Right lobe of liver (tissue), 4 donors: ENCODE measurements at regions not wholly inside any gene's neighbourhood (a gene's known extent, or its start where the extent isn't known, plus 50 kb on each side); places are given as distances from the start of the nearest gene placed in this dataset.

Experiments used
- POLR2A ChIP-seq: fragments of 450-650 bp; IDR thresholded peaks from one replicate; pipeline ENCODE4 v1.6.1; 2017; ENCODE audit warnings: antibody characterized with exemption, mild to moderate bottlenecking
- TF ChIP-seq, protein P1 (sequence below), 4 donors: fragments of 200-600 bp in 3 of 4; fragments of 450-650 bp in 1 of 4; IDR thresholded peaks; one replicate each; pipeline versions ENCODE4 v1.5.1 to v1.8.0; 2016 to 2022; ENCODE audit warnings: antibody characterized with exemption in 4 of 4, mild to moderate bottlenecking in 2 of 4
- donor health status: DM: no; HTN: no; CAD: no.
- donor health status: DM: no; HTN: no; CAD: no.
- donor health status: DM: no; HTN: yes; CAD: no.

DNA sequence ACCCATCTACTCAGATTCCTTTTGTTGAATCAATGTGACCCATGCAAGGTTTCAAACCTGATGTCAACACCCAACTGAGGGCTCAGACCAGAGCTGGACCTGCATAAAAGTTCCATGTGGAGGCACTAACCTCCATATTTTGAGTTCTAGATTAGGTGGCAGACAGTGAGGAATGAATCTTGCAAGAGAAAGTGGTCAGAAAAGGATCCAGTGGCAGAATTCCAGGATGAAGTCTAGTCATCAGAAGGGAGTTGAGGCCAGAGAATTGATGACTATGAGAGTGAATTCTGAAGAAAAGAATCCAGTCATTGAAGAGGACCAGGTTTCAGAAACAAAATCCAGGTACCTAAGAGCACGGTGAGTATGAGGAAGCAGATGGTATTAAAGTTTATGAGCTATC is 205.1 kb upstream of the RGMB start:
- no peak for TF ChIP-seq POLR2A
- TF ChIP-seq, protein P1, sequence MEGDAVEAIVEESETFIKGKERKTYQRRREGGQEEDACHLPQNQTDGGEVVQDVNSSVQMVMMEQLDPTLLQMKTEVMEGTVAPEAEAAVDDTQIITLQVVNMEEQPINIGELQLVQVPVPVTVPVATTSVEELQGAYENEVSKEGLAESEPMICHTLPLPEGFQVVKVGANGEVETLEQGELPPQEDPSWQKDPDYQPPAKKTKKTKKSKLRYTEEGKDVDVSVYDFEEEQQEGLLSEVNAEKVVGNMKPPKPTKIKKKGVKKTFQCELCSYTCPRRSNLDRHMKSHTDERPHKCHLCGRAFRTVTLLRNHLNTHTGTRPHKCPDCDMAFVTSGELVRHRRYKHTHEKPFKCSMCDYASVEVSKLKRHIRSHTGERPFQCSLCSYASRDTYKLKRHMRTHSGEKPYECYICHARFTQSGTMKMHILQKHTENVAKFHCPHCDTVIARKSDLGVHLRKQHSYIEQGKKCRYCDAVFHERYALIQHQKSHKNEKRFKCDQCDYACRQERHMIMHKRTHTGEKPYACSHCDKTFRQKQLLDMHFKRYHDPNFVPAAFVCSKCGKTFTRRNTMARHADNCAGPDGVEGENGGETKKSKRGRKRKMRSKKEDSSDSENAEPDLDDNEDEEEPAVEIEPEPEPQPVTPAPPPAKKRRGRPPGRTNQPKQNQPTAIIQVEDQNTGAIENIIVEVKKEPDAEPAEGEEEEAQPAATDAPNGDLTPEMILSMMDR (IDR thresholded peaks at IDR 0.05): no peak
